NCI-H2081 (cell line): ENCODE measurements at regions not wholly inside any gene's neighbourhood (a gene's known extent, or its start where the extent isn't known, plus 50 kb on each side); places are given as distances from the start of the nearest gene placed in this dataset.

Experiments
- DNase-seq, 2 experiments: peaks; one replicate each; lab custom pipeline; 2025; lab: John Stamatoyannopoulos, UW

GRCh38 chr4:146998157-146998556, 52.5 kb upstream of the TTC29 start:
- DNase-seq: no peak

GRCh38 chr4:147003956-147004809, 58.5 kb upstream of the TTC29 start:
- DNase-seq: no peak

GRCh38 chr4:147006229-147006628, 60.6 kb upstream of the TTC29 start:
- DNase-seq: no peak

- DNase-seq: no peak
Measured at GRCh38 chr4:147009875-147010274, 64.2 kb upstream of the TTC29 start.

- peak in 1 of 2 experiments; percentile 2 for DNase-seq
Measured at GRCh38 chr4:147011411-147011810, 65.7 kb upstream of the TTC29 start.

GRCh38 chr4:147012059-147012707, 66.5 kb upstream of the TTC29 start:
- no peak for DNase-seq

- no peak for DNase-seq
Measured at GRCh38 chr4:147014946-147015345, 69.3 kb upstream of the TTC29 start.

- no peak for DNase-seq
Measured at GRCh38 chr4:147015491-147015890, 69.8 kb upstream of the TTC29 start.

- no peak for DNase-seq
Measured at GRCh38 chr4:147017081-147017480, 71.4 kb upstream of the TTC29 start.

- DNase-seq: peak; percentile 42 to 49
Measured at GRCh38 chr4:147019091-147019490, 73.4 kb upstream of the TTC29 start.

GRCh38 chr4:147020456-147020855, 74.8 kb upstream of the TTC29 start:
- DNase-seq: no peak

- no peak for DNase-seq
Measured at GRCh38 chr4:147025042-147025441, 79.4 kb upstream of the TTC29 start.

- DNase-seq: peak; percentile 26 to 77
Measured at GRCh38 chr4:147029296-147029695, 83.6 kb upstream of the TTC29 start.

- DNase-seq: no peak
Measured at GRCh38 chr4:147034372-147034771, 88.7 kb upstream of the TTC29 start.

GRCh38 chr4:147037069-147037468, 91.4 kb upstream of the TTC29 start:
- DNase-seq: no peak

- DNase-seq: no peak
Measured at GRCh38 chr4:147039976-147040575, 94.4 kb upstream of the TTC29 start.

GRCh38 chr4:147040874-147041273, 95.2 kb upstream of the TTC29 start:
- DNase-seq: no peak

- DNase-seq: no peak
Measured at GRCh38 chr4:147041376-147041775, 95.7 kb upstream of the TTC29 start.

- no peak for DNase-seq
Measured at GRCh38 chr4:147042046-147042445, 96.4 kb upstream of the TTC29 start.

- DNase-seq: peak; percentile 2 to 58
Measured at GRCh38 chr4:147044241-147044640, 98.6 kb upstream of the TTC29 start.

GRCh38 chr4:147049946-147050345, 104.3 kb upstream of the TTC29 start:
- DNase-seq: no peak

GRCh38 chr4:147050356-147050765, 104.7 kb upstream of the TTC29 start:
- DNase-seq: no peak

GRCh38 chr4:147052361-147052760, 106.7 kb upstream of the TTC29 start:
- no peak for DNase-seq
